Left lung (tissue), 4 donors: ENCODE measurements at regions not wholly inside any gene's neighbourhood (a gene's known extent, or its start where the extent isn't known, plus 50 kb on each side); places are given as distances from the start of the nearest gene placed in this dataset.

ENCODE experiments used
- ATAC-seq: fragments of 200-7000 bp; cut with Tn5 transposase; one replicate; pipeline ENCODE4 v1.9.1; 2020; ENCODE audit warnings: moderate library complexity
- DNase-seq, 4 donors: peaks; one replicate each; pipeline ENCODE4 v3.0.0-alpha.2; 2013 to 2020
- H3K27ac ChIP-seq, 2 donors: fragments of 200-600 bp; sonication (generic) in 1 of 2; one replicate each; pipeline versions ENCODE4 v1.5.0 to v1.8.0; 2020 to 2021
- H3K27me3 ChIP-seq, 2 donors: fragments of 200-600 bp; sonication (generic) in 1 of 2; one replicate each; pipeline versions ENCODE4 v1.5.0 to v1.8.0; 2020 to 2021
- H3K36me3 ChIP-seq, 2 donors: fragments of 200-600 bp; sonication (generic) in 1 of 2; one replicate each; pipeline versions ENCODE4 v1.5.0 to v1.8.0; 2020 to 2021
- H3K4me1 ChIP-seq, 2 donors: fragments of 200-600 bp; one replicate each; pipeline ENCODE4 v1.8.0; 2021
- H3K4me3 ChIP-seq, 2 donors: fragments of 200-600 bp; sonication (generic) in 1 of 2; one replicate each; pipeline versions ENCODE4 v1.5.0 to v1.8.0; 2020 to 2021; ENCODE audit warnings: mild to moderate bottlenecking in 1 of 2
- H3K9me3 ChIP-seq, 2 donors: fragments of 200-600 bp; sonication (generic) in 1 of 2; one replicate each; pipeline versions ENCODE4 v1.5.0 to v1.8.0; 2020 to 2021
- CTCF ChIP-seq, 2 donors: fragments of 200-600 bp; sonication (generic) in 1 of 2; IDR thresholded peaks; one replicate each; pipeline versions ENCODE4 v1.5.0 to v1.8.0; 2021; ENCODE audit warnings: antibody characterized with exemption in 2 of 2
- intact Hi-C, 2 donors: fragments of 100-400 bp; cut with DNase I; formaldehyde crosslinking; loops; one replicate each; pipeline versions ENCODE4 v1.11.2 to v1.14.2; 2022
- donor health status: DM: no; HTN: yes; CAD: no.
- donor health status: DM: no; HTN: no; CAD: no.

DNA sequence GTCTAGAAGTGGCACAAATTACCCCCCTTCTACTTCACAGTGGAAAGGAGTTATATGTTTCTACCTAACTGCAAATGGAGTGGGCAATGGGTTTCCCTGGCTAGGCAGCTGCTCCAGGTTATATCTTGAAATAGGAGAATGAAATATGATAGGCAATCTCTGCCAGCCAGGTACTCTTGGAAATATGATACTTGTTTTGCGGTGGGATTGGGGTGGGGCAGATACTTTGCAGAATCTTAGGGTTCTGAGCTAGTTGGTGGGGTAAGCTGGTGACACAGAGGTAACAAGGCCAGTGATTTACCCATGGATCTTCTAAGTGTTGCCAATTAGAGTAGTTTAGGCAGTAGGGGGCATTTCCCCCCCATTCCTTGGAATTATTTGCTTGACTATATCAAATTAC, 140.1 kb downstream of the ATP23 start:
- no peaks in the 10 kb centered on the region for H3K9me3 ChIP-seq
- no peak overlapping the region for H3K4me3 ChIP-seq
- no peak for TF ChIP-seq CTCF (IDR thresholded peaks at IDR 0.05)
- intact Hi-C loops: no loop called here
- H3K36me3 ChIP-seq: no peaks in the 10 kb centered on the region
- DNase-seq: no peak
- no peak overlapping the region for H3K27ac ChIP-seq
- no peak for ATAC-seq
- H3K27me3 ChIP-seq: no peaks in the 10 kb centered on the region
- H3K4me1 ChIP-seq: no peaks in the 10 kb centered on the region

DNA sequence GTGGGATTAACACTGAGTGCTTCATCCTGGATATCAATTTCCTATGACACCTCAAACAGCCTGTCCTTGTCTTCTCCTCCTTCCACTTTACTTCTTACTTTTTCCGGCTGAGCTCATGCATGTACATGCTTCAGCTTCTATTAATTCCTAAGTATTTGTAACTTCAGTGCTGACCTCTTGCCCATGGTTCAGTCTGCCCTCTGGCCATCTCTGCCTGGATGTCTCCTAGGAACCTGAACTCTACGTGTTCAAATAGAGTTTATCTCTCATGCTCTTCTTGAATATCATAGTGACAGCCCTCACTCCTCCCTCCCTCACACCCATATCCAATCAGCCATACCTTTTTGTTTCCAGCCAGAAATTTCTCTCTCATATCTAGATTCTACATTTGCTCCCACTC, 141.6 kb downstream of the ATP23 start:
- no peak overlapping the region for H3K4me3 ChIP-seq
- H3K36me3 ChIP-seq: no peaks in the 10 kb centered on the region
- H3K9me3 ChIP-seq: no peaks in the 10 kb centered on the region
- intact Hi-C loops: no loop called here
- no peak overlapping the region for H3K27ac ChIP-seq
- TF ChIP-seq CTCF (IDR thresholded peaks at IDR 0.05): no peak
- ATAC-seq (no peak), DNase-seq (no peak)
- H3K4me1 ChIP-seq: no peaks in the 10 kb centered on the region
- H3K27me3 ChIP-seq: no peaks in the 10 kb centered on the region

DNA sequence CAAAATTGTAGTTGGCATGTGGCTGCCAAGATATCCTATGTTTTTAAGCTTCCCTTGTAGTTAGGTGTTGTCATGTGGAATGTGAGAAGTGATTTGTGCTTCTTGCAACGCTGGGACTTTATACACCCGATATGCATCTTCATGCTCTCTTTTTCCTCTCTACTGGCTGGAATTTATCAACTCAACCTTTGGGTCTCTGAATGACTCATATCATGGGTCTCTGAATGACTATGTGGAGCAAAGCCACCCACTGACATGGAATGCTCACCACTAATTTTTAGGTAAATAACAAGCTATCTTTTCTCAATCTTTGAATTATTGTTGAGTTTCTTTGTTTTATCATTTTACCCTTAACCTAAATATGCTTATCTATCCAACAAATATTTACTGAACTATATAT, 144.6 kb downstream of the ATP23 start:
- H3K27ac ChIP-seq: no peak overlapping the region
- no peak for TF ChIP-seq CTCF (IDR thresholded peaks at IDR 0.05)

DNA sequence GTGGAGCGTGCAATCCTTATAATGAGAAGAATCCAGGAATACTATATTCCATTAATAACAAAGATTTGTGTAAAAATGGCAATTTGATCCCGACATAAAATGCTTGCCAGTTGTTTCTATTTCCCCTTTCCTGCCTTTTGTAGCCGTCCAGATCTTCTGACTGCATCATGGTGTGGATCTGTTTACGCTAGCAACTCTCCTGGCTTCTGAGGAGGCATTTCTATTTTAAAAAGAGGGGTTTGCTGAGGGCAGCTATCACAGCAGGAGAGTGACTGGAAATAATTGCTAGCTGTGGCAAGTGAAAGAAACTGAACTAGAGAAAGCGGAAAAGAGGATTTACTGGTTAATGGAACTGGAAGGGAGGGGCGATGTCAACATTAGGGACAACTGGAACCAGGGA, 145.6 kb downstream of the ATP23 start:
- no peak overlapping the region for H3K27ac ChIP-seq
- H3K4me1 ChIP-seq: no peaks in the 10 kb centered on the region
- no peak for TF ChIP-seq CTCF (IDR thresholded peaks at IDR 0.05)
- ATAC-seq (no peak), DNase-seq (no peak)
- no peak overlapping the region for H3K4me3 ChIP-seq
- no peaks in the 10 kb centered on the region for H3K36me3 ChIP-seq
- no peaks in the 10 kb centered on the region for H3K9me3 ChIP-seq
- no peaks in the 10 kb centered on the region for H3K27me3 ChIP-seq
- intact Hi-C loops: no loop called here

More for the DNA sequence above, 144.6 kb downstream of the ATP23 start:
- no peaks in the 10 kb centered on the region for H3K9me3 ChIP-seq
- H3K4me1 ChIP-seq: no peaks in the 10 kb centered on the region
- no peak for ATAC-seq
- no peak for DNase-seq
- H3K4me3 ChIP-seq: no peak overlapping the region
- intact Hi-C loops: no loop called here
- H3K36me3 ChIP-seq: no peaks in the 10 kb centered on the region
- H3K27me3 ChIP-seq: no peaks in the 10 kb centered on the region

- TF ChIP-seq CTCF (IDR thresholded peaks at IDR 0.05): no peak
- H3K27ac ChIP-seq: no peak overlapping the region
- DNase-seq: peak in 2 of 4 donors; percentile 12 to 18
- no peaks in the 10 kb centered on the region for H3K27me3 ChIP-seq
- no peaks in the 10 kb centered on the region for H3K9me3 ChIP-seq
- H3K36me3 ChIP-seq: no peaks in the 10 kb centered on the region
- no peak for ATAC-seq
- H3K4me3 ChIP-seq: no peak overlapping the region
- intact Hi-C loops: no loop called here
- H3K4me1 ChIP-seq: no peaks in the 10 kb centered on the region
Measured at GRCh38 chr12:58087423-58088127, 146.2 kb downstream of the ATP23 start.
